PFSK-1 (cell line): ENCODE measurements at regions not wholly inside any gene's neighbourhood (a gene's known extent, or its start where the extent isn't known, plus 50 kb on each side); places are given as distances from the start of the nearest gene placed in this dataset.

Source experiments
- FOXP2 ChIP-seq: optimal IDR thresholded peaks from 2 replicates; pipeline ENCODE3; 2011; ENCODE audit warnings: borderline replicate concordance, control low read depth, inconsistent platforms; ENCODE audit not compliant: insufficient read depth; ENCODE audit errors: extremely low read length, extremely low read depth
- POLR2AphosphoS5 ChIP-seq: IDR thresholded peaks from 2 replicates; pipeline ENCODE4 v1.6.1; 2012; ENCODE audit warnings: low read depth, mild to moderate bottlenecking, control low read depth, low read length, moderate library complexity
- REST ChIP-seq, 2 experiments: IDR thresholded peaks; 2 replicates each; pipeline versions ENCODE4 v1.6.1 to v1.8.0; 2011 to 2012; ENCODE audit warnings: low read depth in 2 of 2, low read length in 2 of 2, control low read depth in 1 of 2, inconsistent platforms in 1 of 2, mild to moderate bottlenecking in 1 of 2, moderate library complexity in 1 of 2; ENCODE audit not compliant: insufficient read depth in 1 of 2
- SIN3A ChIP-seq: IDR thresholded peaks from 2 replicates; pipeline ENCODE4 v1.6.1; 2012; ENCODE audit warnings: mild to moderate bottlenecking, low read length, moderate library complexity, borderline replicate concordance; ENCODE audit not compliant: insufficient read depth
- TAF1 ChIP-seq: IDR thresholded peaks from 2 replicates; pipeline ENCODE4 v1.6.1; 2012; ENCODE audit warnings: low read length, control low read depth, borderline replicate concordance; ENCODE audit not compliant: insufficient read depth

- TF ChIP-seq SIN3A, result no peak
- no peak for TF ChIP-seq FOXP2
- no peak for TF ChIP-seq REST (IDR thresholded peaks at IDR 0.05; ENCODE audit: insufficient read depth in 1 of 2, low read depth in 2 of 2, low read length in 2 of 2)
- no peak for TF ChIP-seq TAF1
- no peak for TF ChIP-seq POLR2AphosphoS5
Measured at GRCh38 chr10:106183041-106183440, 981.5 kb downstream of the SORCS1 start.

GRCh38 chr10:106182542-106182941, 982.0 kb downstream of the SORCS1 start:
- TF ChIP-seq REST (IDR thresholded peaks at IDR 0.05; ENCODE audit: insufficient read depth in 1 of 2, low read depth in 2 of 2, low read length in 2 of 2) (no peak), FOXP2 (no peak), SIN3A (no peak), TAF1 (no peak), POLR2AphosphoS5 (no peak)

- TF ChIP-seq SIN3A (no peak), REST (IDR thresholded peaks at IDR 0.05; ENCODE audit: insufficient read depth in 1 of 2, low read depth in 2 of 2, low read length in 2 of 2) (no peak), POLR2AphosphoS5 (no peak), FOXP2 (no peak), TAF1 (no peak)
Measured at GRCh38 chr10:106181501-106181900, 983.0 kb downstream of the SORCS1 start.

GRCh38 chr10:106179430-106179829, 985.1 kb downstream of the SORCS1 start:
- TF ChIP-seq REST (IDR thresholded peaks at IDR 0.05; ENCODE audit: insufficient read depth in 1 of 2, low read depth in 2 of 2, low read length in 2 of 2), result no peak
- no peak for TF ChIP-seq FOXP2
- no peak for TF ChIP-seq SIN3A
- TF ChIP-seq POLR2AphosphoS5, result no peak
- no peak for TF ChIP-seq TAF1
